ENCODE measurements at regions not wholly inside any gene's neighbourhood (a gene's known extent, or its start where the extent isn't known, plus 50 kb on each side); places are given as distances from the start of the nearest gene placed in this dataset.

DNA sequence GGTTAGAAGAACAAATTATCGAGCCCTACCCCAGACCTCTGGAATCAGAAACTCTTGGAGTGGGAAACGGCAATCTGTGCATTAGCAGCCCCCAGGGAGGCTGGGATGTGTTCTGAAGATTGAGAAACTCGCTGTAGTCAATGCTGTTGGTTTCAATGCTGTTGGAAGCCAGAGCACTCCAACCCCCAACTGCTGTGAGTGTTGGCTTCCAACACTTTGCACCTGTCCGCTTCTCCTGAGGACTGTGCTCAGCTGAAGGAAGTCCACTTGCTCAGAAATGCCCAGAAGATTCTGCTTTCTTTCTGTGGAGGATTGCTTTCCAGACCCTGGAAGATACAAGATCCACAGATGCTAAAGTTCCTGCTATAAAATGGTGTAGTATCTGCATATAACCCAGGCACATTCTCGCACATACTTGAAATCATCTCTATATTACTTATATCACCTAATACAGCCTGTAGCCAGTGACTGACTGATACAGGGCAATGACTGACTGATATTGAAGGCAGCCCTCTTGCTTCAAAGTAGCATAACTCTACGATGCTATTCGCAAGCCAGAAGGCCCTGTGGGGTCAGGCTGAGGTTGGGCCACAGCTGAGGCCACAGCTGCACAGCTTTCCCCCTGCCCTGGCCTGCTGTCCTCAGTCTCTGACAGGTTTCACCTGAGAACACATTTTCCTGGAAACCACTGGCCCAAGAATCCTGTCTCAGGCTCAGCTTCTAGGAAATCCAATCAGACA lies 757.7 kb upstream of the ID2 start:
- TF ChIP-seq CTCF (IDR thresholded peaks at IDR 0.05; ENCODE audit: low read depth, low read length) = no peak
- DNase-seq (ENCODE audit: low read depth in 2 of 2) = no peak

DNA sequence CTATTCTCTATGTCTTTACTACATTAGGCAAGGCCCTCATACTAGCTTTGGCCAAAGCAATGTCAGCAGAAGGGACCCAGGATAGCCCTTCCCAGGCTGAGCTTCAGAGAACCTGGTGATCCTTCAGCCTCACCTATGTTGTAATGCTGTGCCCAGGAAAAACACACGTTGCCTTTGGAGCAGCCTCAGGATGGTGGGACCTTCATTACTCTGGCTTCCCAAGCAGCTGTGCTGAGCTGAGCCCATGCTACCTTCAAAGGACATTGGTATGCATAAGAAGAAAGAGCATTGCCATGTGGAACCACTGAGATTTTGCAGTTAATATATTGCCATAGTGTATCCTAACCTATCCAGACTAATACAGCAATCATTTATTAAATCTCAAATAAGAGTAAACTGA lies 756.4 kb upstream of the ID2 start:
- no peak overlapping the region for H3K4me3 ChIP-seq (replicated peaks in 1 of 2; ENCODE audit: low read depth in 2 of 2, low read length in 2 of 2)
- no peak for DNase-seq (ENCODE audit: low read depth in 2 of 2)
- TF ChIP-seq CTCF (IDR thresholded peaks at IDR 0.05; ENCODE audit: low read depth, low read length) = no peak

More for the DNA sequence above, 757.7 kb upstream of the ID2 start:
- H3K4me3 ChIP-seq (replicated peaks in 1 of 2; ENCODE audit: low read depth in 2 of 2, low read length in 2 of 2) = no peak overlapping the region

GRCh38 chr2:7927691-7928090 lies 754.2 kb upstream of the ID2 start:
- TF ChIP-seq CTCF (IDR thresholded peaks at IDR 0.05; ENCODE audit: low read depth, low read length) = no peak
- no peak overlapping the region for H3K4me3 ChIP-seq (replicated peaks in 1 of 2; ENCODE audit: low read depth in 2 of 2, low read length in 2 of 2)
- DNase-seq (ENCODE audit: low read depth in 2 of 2) = no peak

GRCh38 chr2:7929281-7929680 lies 752.6 kb upstream of the ID2 start:
- no peak overlapping the region for H3K4me3 ChIP-seq (replicated peaks in 1 of 2; ENCODE audit: low read depth in 2 of 2, low read length in 2 of 2)
- no peak for TF ChIP-seq CTCF (IDR thresholded peaks at IDR 0.05; ENCODE audit: low read depth, low read length)
- no peak for DNase-seq (ENCODE audit: low read depth in 2 of 2)

DNA sequence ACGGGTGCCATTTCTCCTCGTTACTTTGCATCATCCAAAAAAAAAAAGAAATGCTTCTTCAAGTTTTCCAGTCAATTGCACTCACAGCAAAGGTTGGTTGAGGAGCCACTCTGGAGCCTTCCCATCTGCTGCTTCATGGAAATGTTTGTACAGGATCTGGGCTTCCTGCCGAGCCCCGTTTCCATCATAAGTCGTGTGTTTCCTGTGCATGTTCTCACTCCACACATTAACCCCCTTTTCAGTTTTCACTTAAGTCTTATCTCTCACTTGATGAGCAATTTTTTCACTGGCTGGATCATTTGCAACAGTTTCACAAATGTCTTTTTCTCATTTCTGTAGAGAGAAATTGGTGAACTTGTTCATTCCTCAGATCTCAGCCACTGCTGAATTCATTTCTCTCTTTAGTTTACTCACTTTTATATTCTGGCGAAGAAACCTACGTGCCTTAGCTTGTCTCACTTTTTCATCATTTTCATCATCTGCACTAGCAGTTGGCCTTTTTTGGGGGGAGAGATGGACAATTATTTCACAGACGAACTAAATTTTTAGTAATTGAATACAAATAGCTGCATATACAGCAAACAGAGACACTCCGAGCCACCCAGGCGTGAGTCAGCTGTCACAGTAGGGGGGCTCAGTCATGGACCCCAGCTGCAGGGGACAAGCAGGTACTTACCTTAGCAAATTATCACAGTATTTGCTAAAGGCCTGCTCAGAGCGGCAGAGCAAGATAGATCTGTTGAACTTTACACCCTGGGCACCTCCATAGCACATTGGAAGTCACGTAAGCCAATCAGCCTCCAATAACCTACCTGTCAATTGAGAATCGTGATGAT lies 750.8 kb upstream of the ID2 start:
- TF ChIP-seq CTCF (IDR thresholded peaks at IDR 0.05; ENCODE audit: low read depth, low read length) = no peak
- peak in 1 of 2 donors; percentile 73 for DNase-seq (ENCODE audit: low read depth in 2 of 2)
- no peak overlapping the region for H3K4me3 ChIP-seq (replicated peaks in 1 of 2; ENCODE audit: low read depth in 2 of 2, low read length in 2 of 2)

GRCh38 chr2:7931808-7932207 lies 750.0 kb upstream of the ID2 start:
- TF ChIP-seq CTCF (IDR thresholded peaks at IDR 0.05; ENCODE audit: low read depth, low read length) = no peak
- no peak for DNase-seq (ENCODE audit: low read depth in 2 of 2)
- H3K4me3 ChIP-seq (replicated peaks in 1 of 2; ENCODE audit: low read depth in 2 of 2, low read length in 2 of 2) = no peak overlapping the region
